HFFc6 (cell line): ENCODE measurements at regions not wholly inside any gene's neighbourhood (a gene's known extent, or its start where the extent isn't known, plus 50 kb on each side); places are given as distances from the start of the nearest gene placed in this dataset.
"Not testable (repeated sequence)": the region's sequence is repeated elsewhere in the genome, so short reads cannot be mapped to it uniquely, and the experiment has no call there.

Source experiments
- DNase-seq: peaks from one replicate; pipeline ENCODE4 v3.0.0-alpha.2; 2018
- H3K27ac Mint-ChIP-seq: 2 replicates; pipeline ENCODE4 v1.8.0; 2020; ENCODE audit warnings: mild to moderate bottlenecking, mixed read lengths
- H3K27me3 Mint-ChIP-seq: 2 replicates; pipeline ENCODE4 v1.8.0; 2021; ENCODE audit warnings: mild to moderate bottlenecking, moderate library complexity, mixed read lengths; ENCODE audit not compliant: insufficient read depth
- H3K36me3 Mint-ChIP-seq: 2 replicates; pipeline ENCODE4 v1.8.0; 2021; ENCODE audit warnings: low read depth, mixed read lengths
- H3K4me1 Mint-ChIP-seq: 2 replicates; pipeline ENCODE4 v1.8.0; 2020; ENCODE audit warnings: low read depth, mixed read lengths
- H3K4me3 Mint-ChIP-seq: 2 replicates; pipeline ENCODE4 v1.8.0; 2020; ENCODE audit warnings: mild to moderate bottlenecking, moderate library complexity, mixed read lengths
- H3K9me3 Mint-ChIP-seq: 2 replicates; pipeline ENCODE4 v1.8.0; 2020; ENCODE audit warnings: mild to moderate bottlenecking, mixed read lengths
- TF ChIP-seq, protein P1 (sequence below): fragments of 200-600 bp; sonication (generic); IDR thresholded peaks from 2 replicates; pipeline ENCODE4 v1.5.0; 2021; ENCODE audit warnings: antibody characterized with exemption, mild to moderate bottlenecking

DNA sequence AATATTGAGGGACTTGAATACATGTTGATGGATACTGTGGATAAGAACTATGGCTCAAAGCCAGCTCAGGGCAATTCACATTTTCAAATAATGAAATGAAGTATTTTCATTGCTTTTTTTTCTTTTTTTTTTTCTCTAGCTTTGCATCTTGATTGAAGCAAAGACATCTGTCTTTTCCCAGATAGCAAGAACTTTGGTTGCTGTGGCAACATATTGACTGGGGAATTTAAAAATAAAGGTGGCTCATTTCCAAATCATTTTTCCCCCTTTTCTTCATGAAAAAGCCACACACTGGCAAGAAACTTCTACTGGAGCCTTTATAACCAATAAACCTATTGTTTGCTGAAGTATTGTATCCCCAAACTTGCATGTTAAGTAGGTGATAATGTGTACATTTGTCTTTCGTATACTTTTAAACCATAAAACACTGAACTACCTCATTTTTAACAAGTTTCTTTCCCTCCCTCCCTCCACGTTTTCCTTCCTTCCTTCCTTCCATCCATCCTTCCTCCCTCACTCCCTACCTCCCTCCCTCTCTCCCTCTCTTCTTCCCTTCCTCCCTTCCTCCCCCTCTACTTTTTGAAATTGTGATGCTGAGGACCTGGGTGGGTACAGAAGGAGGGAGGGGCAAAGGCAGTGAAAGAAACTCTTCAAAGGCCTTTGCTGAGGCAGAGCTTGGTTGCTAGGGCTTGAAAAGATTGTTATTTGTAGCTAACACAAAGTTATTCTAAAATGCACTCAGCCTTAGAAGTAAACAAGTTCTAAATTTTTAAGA lies 343.5 kb upstream of the SPRY2 start:
- H3K27ac Mint-ChIP-seq, result no peak overlapping the region
- H3K4me1 Mint-ChIP-seq, result no peaks in the 10 kb centered on the region
- H3K27me3 Mint-ChIP-seq, result no peaks in the 10 kb centered on the region; the same call in 1 of the 2 replicates
- peaks cover 42% of the 10 kb centered on the region for H3K9me3 Mint-ChIP-seq
- TF ChIP-seq, protein P1, sequence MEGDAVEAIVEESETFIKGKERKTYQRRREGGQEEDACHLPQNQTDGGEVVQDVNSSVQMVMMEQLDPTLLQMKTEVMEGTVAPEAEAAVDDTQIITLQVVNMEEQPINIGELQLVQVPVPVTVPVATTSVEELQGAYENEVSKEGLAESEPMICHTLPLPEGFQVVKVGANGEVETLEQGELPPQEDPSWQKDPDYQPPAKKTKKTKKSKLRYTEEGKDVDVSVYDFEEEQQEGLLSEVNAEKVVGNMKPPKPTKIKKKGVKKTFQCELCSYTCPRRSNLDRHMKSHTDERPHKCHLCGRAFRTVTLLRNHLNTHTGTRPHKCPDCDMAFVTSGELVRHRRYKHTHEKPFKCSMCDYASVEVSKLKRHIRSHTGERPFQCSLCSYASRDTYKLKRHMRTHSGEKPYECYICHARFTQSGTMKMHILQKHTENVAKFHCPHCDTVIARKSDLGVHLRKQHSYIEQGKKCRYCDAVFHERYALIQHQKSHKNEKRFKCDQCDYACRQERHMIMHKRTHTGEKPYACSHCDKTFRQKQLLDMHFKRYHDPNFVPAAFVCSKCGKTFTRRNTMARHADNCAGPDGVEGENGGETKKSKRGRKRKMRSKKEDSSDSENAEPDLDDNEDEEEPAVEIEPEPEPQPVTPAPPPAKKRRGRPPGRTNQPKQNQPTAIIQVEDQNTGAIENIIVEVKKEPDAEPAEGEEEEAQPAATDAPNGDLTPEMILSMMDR, result no peak
- H3K4me3 Mint-ChIP-seq, result no peak overlapping the region
- no peak for DNase-seq
- H3K36me3 Mint-ChIP-seq, result no peaks in the 10 kb centered on the region

DNA sequence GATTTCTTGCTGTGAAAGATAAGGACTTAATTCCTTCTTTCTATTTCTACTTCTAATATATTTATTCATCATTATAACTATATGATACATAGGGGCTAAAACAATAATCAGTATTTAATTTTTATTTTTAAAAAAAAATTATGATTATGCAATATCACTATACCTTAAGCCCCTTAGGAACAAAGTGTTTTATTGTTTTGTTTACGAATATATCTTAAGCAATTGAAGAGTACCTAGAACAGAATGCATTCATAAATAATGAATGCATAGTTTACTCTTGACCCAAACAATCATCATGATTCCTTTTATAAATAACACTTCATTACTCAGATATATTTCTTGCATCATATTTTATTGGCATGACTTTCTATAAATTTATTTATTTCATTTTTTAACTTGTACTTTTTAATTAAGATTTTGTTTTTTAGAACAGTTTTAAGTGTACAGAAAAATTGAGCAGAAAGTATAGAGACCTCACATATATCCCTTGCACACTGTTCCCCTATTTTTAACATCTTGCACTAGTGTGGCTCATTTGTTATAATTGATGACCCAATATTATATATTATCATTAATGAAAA lies 339.9 kb upstream of the SPRY2 start:
- Mint-ChIP-seq H3K27ac (no peak overlapping the region), H3K4me1 (no peaks in the 10 kb centered on the region), H3K36me3 (peaks cover 5% of the 10 kb centered on the region; the same call in 1 of the 2 replicates), H3K9me3 (peaks cover 49% of the 10 kb centered on the region), H3K27me3 (no peaks in the 10 kb centered on the region; the same call in 1 of the 2 replicates), H3K4me3 (no peak overlapping the region)
- no peak for DNase-seq
- TF ChIP-seq, protein P1, result no peak

DNA sequence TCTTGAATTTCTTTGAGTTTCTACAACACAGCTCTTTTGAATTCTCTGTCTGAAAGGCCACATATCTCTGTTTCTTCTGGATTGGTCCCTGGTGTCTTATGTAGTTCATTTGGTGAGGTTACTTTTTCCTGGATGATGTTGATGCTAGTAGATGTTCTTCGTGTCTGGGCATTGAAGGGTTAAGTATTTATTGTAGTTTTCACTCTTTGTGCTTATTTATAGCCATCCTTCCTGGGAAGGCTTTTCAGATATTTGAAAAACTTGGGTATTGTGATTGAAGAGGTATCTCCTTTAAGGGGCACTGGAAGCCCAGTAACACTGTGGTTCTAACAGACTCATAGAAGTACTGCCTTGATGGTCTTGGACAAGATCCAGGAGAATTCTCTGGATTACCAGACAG lies 338.5 kb upstream of the SPRY2 start:
- peaks cover 5% of the 10 kb centered on the region; the same call in 1 of the 2 replicates for H3K36me3 Mint-ChIP-seq
- H3K27me3 Mint-ChIP-seq, result no peaks in the 10 kb centered on the region; the same call in 1 of the 2 replicates
- TF ChIP-seq, protein P1, result no peak
- H3K4me1 Mint-ChIP-seq, result no peaks in the 10 kb centered on the region
- no peak for DNase-seq
- no peak overlapping the region for H3K27ac Mint-ChIP-seq
- peaks cover 46% of the 10 kb centered on the region for H3K9me3 Mint-ChIP-seq
- H3K4me3 Mint-ChIP-seq, result no peak overlapping the region

DNA sequence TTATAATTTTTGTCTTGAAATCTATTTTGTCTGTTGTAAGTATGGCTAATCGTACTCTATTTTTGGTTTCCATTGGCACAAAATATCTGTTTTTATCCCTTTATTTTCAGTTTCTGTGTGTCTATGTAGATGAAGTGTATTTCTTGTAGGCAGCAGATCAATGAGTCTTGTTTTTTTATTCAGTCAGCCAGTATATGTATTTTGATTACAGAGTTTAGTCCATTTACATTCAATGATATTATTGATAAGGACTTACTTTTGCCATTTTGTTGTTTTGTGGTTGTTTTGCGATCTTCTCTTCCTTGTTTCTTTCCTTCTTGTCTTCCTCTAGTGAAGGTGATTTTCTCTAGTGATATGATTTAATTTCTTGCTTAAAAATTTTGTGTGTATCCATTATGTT lies 336.3 kb upstream of the SPRY2 start:
- H3K27me3 Mint-ChIP-seq, result no peaks in the 10 kb centered on the region; the same call in 1 of the 2 replicates
- peaks cover 5% of the 10 kb centered on the region; the same call in 1 of the 2 replicates for H3K36me3 Mint-ChIP-seq
- H3K4me1 Mint-ChIP-seq, result no peaks in the 10 kb centered on the region
- no peak overlapping the region for H3K27ac Mint-ChIP-seq
- peaks cover 45% of the 10 kb centered on the region for H3K9me3 Mint-ChIP-seq
- DNase-seq, result no peak
- TF ChIP-seq, protein P1, result no peak
- no peak overlapping the region for H3K4me3 Mint-ChIP-seq

DNA sequence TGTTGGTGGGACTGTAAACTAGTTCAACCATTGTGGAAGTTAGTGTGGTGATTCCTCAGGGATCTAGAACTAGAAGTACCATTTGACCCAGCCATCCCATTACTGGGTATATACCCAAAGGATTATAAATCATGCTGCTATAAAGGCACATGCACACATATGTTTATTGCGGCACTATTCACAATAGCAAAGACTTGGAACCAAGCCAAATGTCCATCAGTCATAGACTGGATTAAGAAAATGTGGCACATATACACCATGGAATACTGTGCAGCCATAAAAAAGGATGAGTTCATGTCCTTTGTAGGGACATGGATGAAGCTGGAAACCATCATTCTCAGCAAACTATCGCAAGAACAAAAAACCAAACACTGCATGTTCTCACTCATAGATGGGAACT lies 334.5 kb upstream of the SPRY2 start:
- H3K9me3 Mint-ChIP-seq, result peaks cover 48% of the 10 kb centered on the region
- H3K27me3 Mint-ChIP-seq, H3K4me1 Mint-ChIP-seq, H3K36me3 Mint-ChIP-seq, H3K27ac Mint-ChIP-seq, DNase-seq, H3K4me3 Mint-ChIP-seq: not testable (repeated sequence)

DNA sequence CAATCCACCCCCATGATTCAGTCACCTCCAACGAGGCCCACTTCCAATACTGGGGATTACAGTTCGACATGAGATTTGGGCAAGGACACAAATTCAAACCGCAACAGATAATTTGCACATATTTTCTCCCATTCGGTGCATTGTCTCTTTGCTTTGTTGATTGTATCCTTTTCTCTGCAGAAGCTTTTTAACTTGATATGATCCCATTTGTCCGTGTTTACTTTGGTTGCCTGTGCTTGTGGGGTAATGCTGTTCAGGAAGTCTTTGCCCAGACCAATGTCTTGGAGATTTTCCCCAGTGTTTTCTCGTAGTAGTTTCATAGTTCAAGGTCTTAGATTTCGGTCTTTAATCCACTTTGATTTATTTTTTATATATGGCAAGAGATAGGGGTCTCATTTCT lies 330.8 kb upstream of the SPRY2 start:
- DNase-seq, result no peak
- TF ChIP-seq, protein P1, result no peak
- Mint-ChIP-seq H3K36me3 (no peaks in the 10 kb centered on the region), H3K27ac (no peak overlapping the region), H3K27me3 (no peaks in the 10 kb centered on the region; the same call in 1 of the 2 replicates), H3K4me1 (no peaks in the 10 kb centered on the region), H3K9me3 (peaks cover 37% of the 10 kb centered on the region), H3K4me3 (no peak overlapping the region)
